PC-9 (cell line): ENCODE measurements at regions not wholly inside any gene's neighbourhood (a gene's known extent, or its start where the extent isn't known, plus 50 kb on each side); places are given as distances from the start of the nearest gene placed in this dataset.

Source experiments
- EZH2 ChIP-seq: fragments of 200-600 bp; sonication (generic); IDR thresholded peaks from 2 replicates; pipeline ENCODE4 v1.8.0; 2017; ENCODE audit warnings: antibody characterized with exemption, low read depth
- TF ChIP-seq, protein P1 (sequence below): fragments of 200-600 bp; sonication (generic); conservative IDR thresholded peaks from 2 replicates; pipeline ENCODE4 v1.6.1; 2017; ENCODE audit warnings: mixed run types, antibody characterized with exemption, mild to moderate bottlenecking, moderate library complexity

DNA sequence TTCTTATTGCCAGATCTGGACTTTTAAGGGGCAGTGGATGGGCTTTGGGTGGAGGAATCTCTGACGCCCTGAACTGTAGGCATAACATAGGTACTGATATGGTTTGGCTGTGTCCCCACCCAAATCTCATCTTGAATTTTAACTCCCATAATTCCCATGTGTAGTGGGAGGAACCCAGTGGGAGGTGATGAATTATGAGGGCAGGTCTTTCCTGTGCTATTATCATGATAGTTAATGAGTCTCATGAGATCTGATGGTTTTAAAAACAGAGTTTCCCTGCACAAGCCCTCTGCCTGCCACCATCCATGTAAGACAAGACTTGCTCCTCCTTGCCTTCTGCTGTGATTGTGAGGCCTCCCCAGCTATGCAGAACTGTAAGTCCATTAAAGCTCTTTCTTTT is 160.0 kb upstream of the CRY1 start:
- TF ChIP-seq, protein P1, sequence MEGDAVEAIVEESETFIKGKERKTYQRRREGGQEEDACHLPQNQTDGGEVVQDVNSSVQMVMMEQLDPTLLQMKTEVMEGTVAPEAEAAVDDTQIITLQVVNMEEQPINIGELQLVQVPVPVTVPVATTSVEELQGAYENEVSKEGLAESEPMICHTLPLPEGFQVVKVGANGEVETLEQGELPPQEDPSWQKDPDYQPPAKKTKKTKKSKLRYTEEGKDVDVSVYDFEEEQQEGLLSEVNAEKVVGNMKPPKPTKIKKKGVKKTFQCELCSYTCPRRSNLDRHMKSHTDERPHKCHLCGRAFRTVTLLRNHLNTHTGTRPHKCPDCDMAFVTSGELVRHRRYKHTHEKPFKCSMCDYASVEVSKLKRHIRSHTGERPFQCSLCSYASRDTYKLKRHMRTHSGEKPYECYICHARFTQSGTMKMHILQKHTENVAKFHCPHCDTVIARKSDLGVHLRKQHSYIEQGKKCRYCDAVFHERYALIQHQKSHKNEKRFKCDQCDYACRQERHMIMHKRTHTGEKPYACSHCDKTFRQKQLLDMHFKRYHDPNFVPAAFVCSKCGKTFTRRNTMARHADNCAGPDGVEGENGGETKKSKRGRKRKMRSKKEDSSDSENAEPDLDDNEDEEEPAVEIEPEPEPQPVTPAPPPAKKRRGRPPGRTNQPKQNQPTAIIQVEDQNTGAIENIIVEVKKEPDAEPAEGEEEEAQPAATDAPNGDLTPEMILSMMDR: no peak
- no peak for TF ChIP-seq EZH2
